Activated T-helper 1 cell treated with anti-CD3 and anti-CD28 coated beads, Interleukin-12 subunit alpha, Interleukin-12 subunit beta, Interleukin-2, Interleukin-4 antibody, amounts not matched to agents 30 ng/mL and 10 ng/mL and 1 ng/mL, durations not matched to agents 14 hours and 24 hours and 36 hours (primary cell): ENCODE measurements at regions not wholly inside any gene's neighbourhood (a gene's known extent, or its start where the extent isn't known, plus 50 kb on each side); places are given as distances from the start of the nearest gene placed in this dataset.
"Not testable (repeated sequence)": the region's sequence is repeated elsewhere in the genome, so short reads cannot be mapped to it uniquely, and the experiment has no call there.

Source experiments
- DNase-seq: peaks from one replicate; pipeline ENCODE4 v3.0.0; 2021; ENCODE audit warnings: low spot score
- H3K27ac Mint-ChIP-seq: one replicate; pipeline ENCODE4 v1.8.0; 2021; ENCODE audit warnings: mild to moderate bottlenecking, mixed read lengths
- H3K27me3 Mint-ChIP-seq: one replicate; pipeline ENCODE4 v1.8.0; 2022; ENCODE audit warnings: mild to moderate bottlenecking, moderate library complexity, mixed read lengths; ENCODE audit not compliant: insufficient read depth
- H3K36me3 Mint-ChIP-seq: one replicate; pipeline ENCODE4 v1.8.0; 2021; ENCODE audit warnings: low read depth, mixed read lengths
- H3K4me1 Mint-ChIP-seq: one replicate; pipeline ENCODE4 v1.8.0; 2021; ENCODE audit warnings: low read depth, mixed read lengths
- H3K4me3 Mint-ChIP-seq: one replicate; pipeline ENCODE4 v1.8.0; 2021; ENCODE audit warnings: mild to moderate bottlenecking, moderate library complexity, mixed read lengths
- H3K9me3 Mint-ChIP-seq: one replicate; pipeline ENCODE4 v1.8.0; 2021; ENCODE audit warnings: mixed read lengths
- intact Hi-C: fragments of 100-400 bp; cut with micrococcal nuclease; formaldehyde crosslinking; loops from one replicate; pipeline ENCODE4 v1.15.1; 2024

DNA sequence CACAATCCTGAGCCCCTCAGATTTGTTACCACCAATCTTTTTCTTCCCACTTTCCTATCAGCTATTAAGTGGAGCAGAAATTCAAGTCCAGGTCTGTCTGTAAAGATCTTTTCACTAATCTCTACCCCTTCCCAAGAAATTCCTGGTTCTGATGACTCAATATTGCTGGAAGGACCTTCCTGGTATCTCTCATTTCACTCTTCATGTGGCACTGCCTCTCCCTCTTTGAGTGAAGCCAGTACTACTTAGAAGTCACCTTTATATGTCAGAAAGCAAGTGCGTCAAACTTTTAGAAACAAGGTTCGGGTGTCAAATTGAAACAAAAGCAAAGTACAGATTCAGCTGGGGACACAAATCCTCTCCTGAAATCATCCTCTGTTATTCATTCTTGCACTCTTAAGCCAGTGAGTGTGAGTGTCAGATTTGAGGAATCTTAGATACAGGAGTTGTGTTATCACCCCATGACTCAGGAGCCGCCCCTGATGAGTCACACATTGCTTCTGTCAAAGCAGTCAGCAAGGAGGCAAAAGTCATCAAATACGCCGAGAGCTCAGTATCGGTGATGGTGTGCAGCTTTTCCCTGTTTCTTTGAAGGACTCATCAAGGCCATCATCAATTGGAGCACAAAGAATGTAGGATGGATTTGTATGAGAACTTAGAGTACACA is 313.0 kb downstream of the CETN3 start:
- Mint-ChIP-seq H3K9me3 (no peaks in the 10 kb centered on the region), H3K4me3 (no peak overlapping the region), H3K27me3 (peaks cover 2% of the 10 kb centered on the region), H3K4me1 (no peaks in the 10 kb centered on the region), H3K27ac (no peak overlapping the region), H3K36me3 (no peaks in the 10 kb centered on the region)
- DNase-seq, result no peak
- intact Hi-C loops, result no loop called here

DNA sequence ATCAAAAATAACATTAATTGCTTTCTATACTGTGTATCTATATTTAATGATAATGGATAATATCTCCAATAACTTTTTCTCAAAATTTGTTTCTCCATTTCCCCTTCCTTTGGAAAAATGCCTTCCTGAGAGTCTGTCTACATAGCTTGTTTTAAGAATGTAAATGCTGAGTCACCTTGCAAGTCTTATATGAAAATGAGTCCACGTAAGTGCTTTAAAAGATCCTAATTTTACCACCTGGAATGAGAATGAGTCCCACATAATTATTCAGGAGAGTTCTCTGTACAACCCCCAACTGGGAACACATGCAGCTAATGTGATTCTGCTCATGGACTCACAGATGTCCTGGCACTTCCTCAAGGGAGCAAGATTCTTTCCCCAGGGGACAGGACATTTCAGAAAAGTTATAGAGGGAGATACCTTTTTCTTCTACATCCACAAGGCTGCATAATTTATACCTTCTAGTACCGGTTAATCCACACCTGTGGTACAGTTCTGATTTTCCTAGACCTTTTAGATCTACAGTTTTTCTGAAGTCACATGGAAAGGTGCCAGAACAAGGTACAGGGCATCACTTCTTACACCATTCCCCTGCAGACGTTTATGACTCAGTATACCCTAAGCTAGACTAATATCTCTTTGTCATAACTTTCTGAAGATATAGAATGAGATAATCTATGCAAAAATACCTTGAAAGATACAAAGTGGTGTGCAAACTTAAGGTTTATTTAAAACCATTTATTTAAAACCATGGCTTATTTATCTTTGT is 314.1 kb downstream of the CETN3 start:
- no peak for DNase-seq
- peaks cover 2% of the 10 kb centered on the region for H3K27me3 Mint-ChIP-seq
- no peak overlapping the region for H3K4me3 Mint-ChIP-seq
- H3K9me3 Mint-ChIP-seq, result no peaks in the 10 kb centered on the region
- H3K4me1 Mint-ChIP-seq, result no peaks in the 10 kb centered on the region
- H3K36me3 Mint-ChIP-seq, result no peaks in the 10 kb centered on the region
- intact Hi-C loops, result no loop called here
- H3K27ac Mint-ChIP-seq, result no peak overlapping the region

- Mint-ChIP-seq H3K9me3 (no peaks in the 10 kb centered on the region), H3K27me3 (peaks cover 2% of the 10 kb centered on the region), H3K36me3 (no peaks in the 10 kb centered on the region), H3K27ac (no peak overlapping the region), H3K4me3 (no peak overlapping the region), H3K4me1 (no peaks in the 10 kb centered on the region)
- DNase-seq, result no peak
- intact Hi-C loops, result no loop called here
Measured at GRCh38 chr5:90093751-90094485, 315.6 kb downstream of the CETN3 start.

DNA sequence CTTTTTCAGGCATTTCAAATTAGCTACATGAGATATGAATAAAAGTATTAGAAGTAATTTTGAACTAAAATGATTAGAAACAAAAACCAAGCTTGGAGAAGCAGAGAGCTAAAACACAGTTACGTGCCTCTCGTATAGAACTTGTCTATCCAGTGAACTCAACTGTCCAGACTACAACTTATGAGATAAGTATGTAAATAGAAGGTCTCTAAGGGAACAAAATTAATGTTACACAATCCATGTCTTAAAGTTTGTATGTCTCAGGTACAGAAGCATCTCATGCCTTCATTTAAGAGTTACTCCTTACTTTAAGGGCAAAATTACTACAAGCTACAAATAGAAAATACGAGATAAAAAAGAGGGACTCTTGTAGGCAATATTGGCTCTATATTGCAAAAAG is 316.8 kb downstream of the CETN3 start:
- intact Hi-C loops, result no loop called here
- no peak for DNase-seq
- H3K4me3 Mint-ChIP-seq, result no peak overlapping the region
- H3K27me3 Mint-ChIP-seq, result peaks cover 2% of the 10 kb centered on the region
- no peak overlapping the region for H3K27ac Mint-ChIP-seq
- H3K4me1 Mint-ChIP-seq, result no peaks in the 10 kb centered on the region
- H3K9me3 Mint-ChIP-seq, result peaks cover 5% of the 10 kb centered on the region
- H3K36me3 Mint-ChIP-seq, result no peaks in the 10 kb centered on the region

DNA sequence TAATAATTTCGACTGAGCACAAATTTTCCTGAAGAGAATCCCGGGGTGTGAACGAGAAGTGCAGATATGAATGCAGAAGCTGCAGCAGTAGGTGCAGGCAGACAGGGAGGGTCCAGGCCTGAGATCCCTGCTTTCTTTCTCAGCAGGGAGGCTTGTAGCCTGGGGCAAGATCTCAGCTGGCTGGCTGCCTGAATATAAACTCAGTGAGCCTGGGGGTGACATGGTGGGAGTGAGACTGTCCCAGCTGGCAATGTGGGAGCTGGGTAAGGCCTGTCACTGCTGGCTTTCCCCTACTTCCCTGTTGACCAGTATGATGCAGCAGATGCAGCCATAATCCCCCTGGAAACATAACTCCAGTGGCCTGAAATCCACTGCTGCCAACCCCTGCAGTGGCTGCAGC is 325.2 kb downstream of the CETN3 start:
- Mint-ChIP-seq H3K27me3 (no peaks in the 10 kb centered on the region), H3K27ac (no peak overlapping the region), H3K36me3 (no peaks in the 10 kb centered on the region), H3K9me3 (peaks cover 18% of the 10 kb centered on the region), H3K4me1 (no peaks in the 10 kb centered on the region), H3K4me3 (no peak overlapping the region)
- no peak for DNase-seq
- intact Hi-C loops, result no loop called here

- H3K27me3 Mint-ChIP-seq, H3K9me3 Mint-ChIP-seq, DNase-seq, H3K4me1 Mint-ChIP-seq, H3K27ac Mint-ChIP-seq, H3K36me3 Mint-ChIP-seq, H3K4me3 Mint-ChIP-seq, intact Hi-C loops: not testable (repeated sequence)
Measured at GRCh38 chr5:90073026-90073570, 336.5 kb downstream of the CETN3 start.

GRCh38 chr5:90071656-90072055 is 337.9 kb downstream of the CETN3 start:
- H3K4me3 Mint-ChIP-seq, result no peak overlapping the region
- intact Hi-C loops, result no loop called here
- no peak for DNase-seq
- H3K4me1 Mint-ChIP-seq, result no peaks in the 10 kb centered on the region
- H3K9me3 Mint-ChIP-seq, result peaks cover 10% of the 10 kb centered on the region
- no peak overlapping the region for H3K27ac Mint-ChIP-seq
- H3K36me3 Mint-ChIP-seq, result no peaks in the 10 kb centered on the region
- H3K27me3 Mint-ChIP-seq, result no peaks in the 10 kb centered on the region

GRCh38 chr5:90071066-90071465 is 338.5 kb downstream of the CETN3 start:
- intact Hi-C loops, result no loop called here
- DNase-seq, result no peak
- H3K36me3 Mint-ChIP-seq, result no peaks in the 10 kb centered on the region
- H3K4me3 Mint-ChIP-seq, result no peak overlapping the region
- no peak overlapping the region for H3K27ac Mint-ChIP-seq
- H3K27me3 Mint-ChIP-seq, result no peaks in the 10 kb centered on the region
- H3K4me1 Mint-ChIP-seq, result no peaks in the 10 kb centered on the region
- H3K9me3 Mint-ChIP-seq, result peaks cover 10% of the 10 kb centered on the region

- no peaks in the 10 kb centered on the region for H3K27me3 Mint-ChIP-seq
- intact Hi-C loops, result no loop called here
Measured at GRCh38 chr5:90066920-90067319, 342.6 kb downstream of the CETN3 start.

DNA sequence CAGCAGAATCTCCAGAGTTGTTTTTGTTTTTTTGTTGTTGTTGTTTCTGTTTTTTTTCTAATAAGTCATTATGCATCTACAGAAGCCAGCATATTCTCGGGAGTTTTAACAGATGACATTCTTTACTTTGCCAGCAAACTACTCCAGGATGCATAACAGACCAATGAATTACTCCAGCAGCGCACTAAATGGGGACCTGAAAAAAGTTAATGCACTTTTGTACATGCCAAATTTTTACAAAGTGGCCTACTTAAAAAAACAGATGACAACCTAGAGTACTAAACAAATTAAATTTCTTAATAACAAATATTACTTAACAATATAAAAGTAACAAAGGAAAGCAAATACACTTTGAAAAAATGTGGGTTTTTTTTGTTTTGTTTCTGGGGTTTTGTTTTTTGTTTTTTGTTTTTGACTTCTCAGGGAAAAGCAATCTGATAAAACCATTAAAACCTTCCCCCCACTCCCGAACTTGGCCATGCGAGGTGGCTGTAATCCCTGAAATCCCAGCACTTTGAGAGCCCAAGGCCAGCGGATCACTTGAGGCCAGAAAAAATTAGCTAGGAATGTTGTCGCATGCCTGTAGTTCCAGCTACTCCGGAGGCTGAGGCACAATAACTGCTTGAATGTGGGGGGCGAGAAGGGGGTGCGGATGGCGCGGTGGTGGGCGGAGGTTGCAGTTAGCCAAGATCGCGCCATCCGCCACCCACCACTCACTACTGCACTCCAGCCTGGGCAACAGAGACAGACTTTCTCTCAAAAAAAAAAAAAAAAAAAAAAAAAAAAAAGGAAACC is 352.4 kb downstream of the CETN3 start:
- no peaks in the 10 kb centered on the region for H3K27me3 Mint-ChIP-seq
- DNase-seq, result no peak
- no peaks in the 10 kb centered on the region for H3K36me3 Mint-ChIP-seq
- intact Hi-C loops, result no loop called here
- no peak overlapping the region for H3K4me3 Mint-ChIP-seq
- peaks cover 10% of the 10 kb centered on the region for H3K9me3 Mint-ChIP-seq
- no peaks in the 10 kb centered on the region for H3K4me1 Mint-ChIP-seq
- H3K27ac Mint-ChIP-seq, result no peak overlapping the region

More at GRCh38 chr5:90066920-90067319, 342.6 kb downstream of the CETN3 start:
- no peak overlapping the region for H3K4me3 Mint-ChIP-seq
- DNase-seq, result no peak
- H3K36me3 Mint-ChIP-seq, result no peaks in the 10 kb centered on the region
- no peaks in the 10 kb centered on the region for H3K4me1 Mint-ChIP-seq
- H3K27ac Mint-ChIP-seq, result no peak overlapping the region
- H3K9me3 Mint-ChIP-seq, result no peaks in the 10 kb centered on the region

DNA sequence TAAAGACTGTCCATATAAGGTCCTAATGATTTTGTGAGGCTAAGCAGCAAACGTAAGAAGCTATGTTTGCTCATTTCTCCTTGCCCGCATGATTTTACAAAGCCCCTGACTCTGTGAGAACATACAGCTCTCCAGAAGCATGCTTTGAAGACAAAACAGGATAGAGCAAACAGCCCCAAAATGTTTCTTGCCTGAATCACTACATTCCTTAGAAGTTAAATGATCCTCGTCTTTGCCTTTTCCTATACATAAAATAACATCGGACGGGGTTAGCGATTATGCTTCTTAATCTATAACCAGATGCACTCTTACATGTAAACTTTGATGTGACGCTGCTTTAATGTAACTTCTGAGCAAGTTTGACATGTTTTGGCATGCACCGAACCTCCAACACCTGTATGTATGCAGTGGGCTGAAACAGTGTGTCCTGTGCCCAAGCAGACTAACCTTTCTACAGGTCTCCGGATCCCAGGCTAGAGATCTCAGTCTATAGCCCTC is 353.7 kb downstream of the CETN3 start:
- Mint-ChIP-seq H3K36me3 (no peaks in the 10 kb centered on the region), H3K27ac (no peak overlapping the region), H3K27me3 (no peaks in the 10 kb centered on the region), H3K4me3 (no peak overlapping the region), H3K9me3 (peaks cover 5% of the 10 kb centered on the region), H3K4me1 (no peaks in the 10 kb centered on the region)
- no peak for DNase-seq
- intact Hi-C loops, result no loop called here

DNA sequence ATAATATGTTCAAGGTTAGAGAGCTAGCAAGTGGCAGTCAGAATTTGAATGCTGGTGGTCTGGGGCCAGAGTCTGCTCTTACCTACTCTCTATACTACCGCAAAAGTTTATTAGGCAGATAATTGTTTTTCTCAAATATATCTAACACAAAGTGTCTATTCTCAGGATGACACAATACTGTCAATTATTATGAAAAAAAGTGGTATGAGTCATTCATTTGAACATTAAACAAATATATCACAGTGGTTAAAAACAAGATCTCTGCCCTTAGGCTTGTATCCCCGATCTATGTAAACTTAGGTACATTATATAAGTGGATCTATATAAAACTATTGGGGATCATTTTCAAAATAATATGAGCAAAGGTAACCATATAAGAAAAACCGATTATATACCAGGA is 354.9 kb downstream of the CETN3 start:
- Mint-ChIP-seq H3K4me3 (no peak overlapping the region), H3K36me3 (no peaks in the 10 kb centered on the region), H3K27ac (no peak overlapping the region), H3K9me3 (no peaks in the 10 kb centered on the region), H3K27me3 (no peaks in the 10 kb centered on the region), H3K4me1 (no peaks in the 10 kb centered on the region)
- no peak for DNase-seq
- intact Hi-C loops, result no loop called here
